ENCODE measurements at regions not wholly inside any gene's neighbourhood (a gene's known extent, or its start where the extent isn't known, plus 50 kb on each side); places are given as distances from the start of the nearest gene placed in this dataset.

DNA sequence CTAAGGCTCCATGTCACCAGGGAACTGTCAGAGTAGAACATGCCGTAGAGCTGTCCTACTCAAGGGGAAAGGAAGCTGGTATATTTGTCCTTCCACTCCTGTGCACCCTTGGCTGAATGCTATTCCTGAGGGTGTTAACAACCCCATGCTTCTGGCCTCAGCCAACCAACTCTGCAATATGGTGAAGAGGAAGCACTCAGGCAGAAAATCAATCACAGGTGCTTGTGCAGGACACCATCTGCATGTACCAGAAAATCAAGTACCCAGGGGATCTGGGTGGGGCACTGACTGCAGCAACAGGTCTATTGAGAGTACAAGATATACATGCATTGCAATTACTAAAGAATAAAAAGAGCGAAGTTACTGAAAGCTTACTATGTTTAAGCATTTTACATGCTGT, 51.4 kb upstream of the NEK6 start:
- CTCF ChIA-PET, result no interaction called here
- TF ChIP-seq, protein P1, sequence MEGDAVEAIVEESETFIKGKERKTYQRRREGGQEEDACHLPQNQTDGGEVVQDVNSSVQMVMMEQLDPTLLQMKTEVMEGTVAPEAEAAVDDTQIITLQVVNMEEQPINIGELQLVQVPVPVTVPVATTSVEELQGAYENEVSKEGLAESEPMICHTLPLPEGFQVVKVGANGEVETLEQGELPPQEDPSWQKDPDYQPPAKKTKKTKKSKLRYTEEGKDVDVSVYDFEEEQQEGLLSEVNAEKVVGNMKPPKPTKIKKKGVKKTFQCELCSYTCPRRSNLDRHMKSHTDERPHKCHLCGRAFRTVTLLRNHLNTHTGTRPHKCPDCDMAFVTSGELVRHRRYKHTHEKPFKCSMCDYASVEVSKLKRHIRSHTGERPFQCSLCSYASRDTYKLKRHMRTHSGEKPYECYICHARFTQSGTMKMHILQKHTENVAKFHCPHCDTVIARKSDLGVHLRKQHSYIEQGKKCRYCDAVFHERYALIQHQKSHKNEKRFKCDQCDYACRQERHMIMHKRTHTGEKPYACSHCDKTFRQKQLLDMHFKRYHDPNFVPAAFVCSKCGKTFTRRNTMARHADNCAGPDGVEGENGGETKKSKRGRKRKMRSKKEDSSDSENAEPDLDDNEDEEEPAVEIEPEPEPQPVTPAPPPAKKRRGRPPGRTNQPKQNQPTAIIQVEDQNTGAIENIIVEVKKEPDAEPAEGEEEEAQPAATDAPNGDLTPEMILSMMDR (IDR thresholded peaks at IDR 0.05; ENCODE audit: insufficient read depth, low read length, missing control alignments), result no peak
- no peak overlapping the region for H3K4me3 ChIP-seq (ENCODE audit: low read depth, low read length)
- no peak for DNase-seq (ENCODE audit: low read depth, low spot score)
- POLR2A ChIA-PET, result no interaction called here

Data from AG04449 (cell line).